ENCODE measurements at regions not wholly inside any gene's neighbourhood (a gene's known extent, or its start where the extent isn't known, plus 50 kb on each side); places are given as distances from the start of the nearest gene placed in this dataset.

DNA sequence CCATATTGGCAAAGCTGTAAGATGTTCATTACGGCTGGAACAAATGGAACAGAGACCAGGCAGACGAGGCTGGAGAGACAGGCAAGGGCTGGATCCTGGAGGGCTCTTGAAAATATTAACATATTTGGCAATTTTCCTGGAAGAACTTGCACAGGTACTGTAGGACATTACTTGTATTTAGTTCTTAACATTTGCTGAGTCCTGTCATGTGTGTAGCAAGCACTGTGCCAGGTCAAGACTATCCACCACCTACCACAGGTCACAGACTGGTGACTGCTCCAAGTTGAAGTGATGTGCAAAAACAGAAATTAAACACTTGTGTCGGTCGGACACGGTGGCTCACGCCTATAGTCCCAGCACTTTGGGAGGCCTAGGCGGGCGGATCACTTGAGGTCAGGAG, 58.7 kb upstream of the TNRC6B start:
- Histone ChIP-seq H3K27me3 (ENCODE audit: low read depth, low read length) (no peaks in the 10 kb centered on the region), H3K4me3 (ENCODE audit: low read depth in 1 of 2, low read length in 2 of 2) (no peak overlapping the region), H3K27ac (ENCODE audit: low read length) (no peak overlapping the region), H3K4me1 (ENCODE audit: control insufficient read depth in 1 of 2, insufficient read depth in 2 of 2, low read length in 2 of 2) (no peaks in the 10 kb centered on the region), H3K9me3 (ENCODE audit: control insufficient read depth in 1 of 2, low read length in 2 of 2) (no peaks in the 10 kb centered on the region), H3K36me3 (ENCODE audit: control insufficient read depth in 1 of 2, insufficient read depth in 2 of 2, low read length in 2 of 2) (peaks cover 8 to 9% of the 10 kb centered on the region in 2 donors)

DNA sequence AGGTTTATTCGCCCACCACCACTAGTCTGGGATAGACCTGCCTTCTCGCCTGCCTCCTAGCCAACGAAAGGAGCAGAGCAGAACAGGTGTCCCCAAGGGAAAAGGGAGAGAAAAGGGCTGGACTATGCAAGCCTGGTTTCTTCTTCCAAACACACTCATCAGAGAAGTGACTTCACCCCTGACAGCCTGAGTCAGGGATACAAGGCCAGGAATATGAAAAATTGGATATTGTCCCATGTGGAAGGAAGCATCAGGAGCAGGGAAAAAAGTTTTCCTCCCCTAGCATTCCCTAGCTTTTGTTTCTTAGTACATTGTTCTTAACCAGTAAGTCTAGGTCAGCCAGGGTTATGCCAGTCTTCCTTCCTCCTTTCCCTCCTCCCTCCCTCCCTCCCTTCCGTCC, 56.9 kb upstream of the TNRC6B start:
- peaks cover 8 to 9% of the 10 kb centered on the region in 2 donors for H3K36me3 ChIP-seq (ENCODE audit: control insufficient read depth in 1 of 2, insufficient read depth in 2 of 2, low read length in 2 of 2)
- H3K4me1 ChIP-seq (ENCODE audit: control insufficient read depth in 1 of 2, insufficient read depth in 2 of 2, low read length in 2 of 2): no peaks in the 10 kb centered on the region
- no peaks in the 10 kb centered on the region for H3K9me3 ChIP-seq (ENCODE audit: control insufficient read depth in 1 of 2, low read length in 2 of 2)
- no peak overlapping the region for H3K27ac ChIP-seq (ENCODE audit: low read length)
- H3K27me3 ChIP-seq (ENCODE audit: low read depth, low read length): no peaks in the 10 kb centered on the region
- H3K4me3 ChIP-seq (ENCODE audit: low read depth in 1 of 2, low read length in 2 of 2): no peak overlapping the region

DNA sequence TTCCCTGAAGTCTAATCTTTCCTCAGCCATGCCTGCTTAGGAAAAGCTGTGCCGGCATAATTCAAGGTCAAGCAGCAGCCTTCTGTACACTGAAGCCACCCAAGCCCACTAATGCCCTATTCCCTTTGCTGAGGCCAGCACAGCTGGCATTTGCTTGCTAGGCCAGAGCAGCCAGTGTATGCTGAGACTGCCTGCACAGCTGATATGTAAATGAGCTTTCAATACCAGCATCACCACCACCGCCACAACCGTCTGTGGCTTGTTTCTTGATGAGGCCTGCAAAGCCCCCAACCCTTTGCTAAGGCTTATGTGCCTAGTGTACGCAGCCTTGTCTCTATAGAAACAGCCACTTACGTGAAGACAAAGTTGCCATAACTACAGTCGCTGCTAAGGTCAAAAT, 56.3 kb upstream of the TNRC6B start:
- Histone ChIP-seq H3K4me1 (ENCODE audit: control insufficient read depth in 1 of 2, insufficient read depth in 2 of 2, low read length in 2 of 2) (no peaks in the 10 kb centered on the region), H3K36me3 (ENCODE audit: control insufficient read depth in 1 of 2, insufficient read depth in 2 of 2, low read length in 2 of 2) (peaks cover 8 to 9% of the 10 kb centered on the region in 2 donors), H3K27me3 (ENCODE audit: low read depth, low read length) (no peaks in the 10 kb centered on the region), H3K9me3 (ENCODE audit: control insufficient read depth in 1 of 2, low read length in 2 of 2) (no peaks in the 10 kb centered on the region), H3K4me3 (ENCODE audit: low read depth in 1 of 2, low read length in 2 of 2) (no peak overlapping the region), H3K27ac (ENCODE audit: low read length) (no peak overlapping the region)

DNA sequence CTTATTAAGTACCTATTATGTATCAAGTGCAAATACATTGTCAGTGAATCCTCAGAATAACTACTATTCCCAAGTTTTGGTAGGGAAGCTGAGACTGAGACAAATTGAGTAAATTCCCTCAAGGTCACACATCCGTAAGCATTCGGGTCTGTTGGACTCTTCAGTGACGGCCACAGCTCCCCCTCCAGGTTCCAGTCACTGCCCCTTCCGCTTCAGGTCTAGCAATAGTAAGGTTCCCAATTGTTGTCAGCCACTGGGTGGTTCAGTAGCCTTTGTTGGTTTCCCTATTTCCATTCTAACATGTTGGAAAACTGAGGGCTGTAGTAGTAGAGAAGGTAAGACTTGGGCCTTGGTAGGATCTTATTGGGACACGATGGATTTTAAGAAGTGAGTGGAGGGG, 54.9 kb upstream of the TNRC6B start:
- H3K27me3 ChIP-seq (ENCODE audit: low read depth, low read length): no peaks in the 10 kb centered on the region
- H3K4me1 ChIP-seq (ENCODE audit: control insufficient read depth in 1 of 2, insufficient read depth in 2 of 2, low read length in 2 of 2): no peaks in the 10 kb centered on the region
- H3K27ac ChIP-seq (ENCODE audit: low read length): no peak overlapping the region
- H3K9me3 ChIP-seq (ENCODE audit: control insufficient read depth in 1 of 2, low read length in 2 of 2): no peaks in the 10 kb centered on the region
- no peak overlapping the region for H3K4me3 ChIP-seq (ENCODE audit: low read depth in 1 of 2, low read length in 2 of 2)
- H3K36me3 ChIP-seq (ENCODE audit: control insufficient read depth in 1 of 2, insufficient read depth in 2 of 2, low read length in 2 of 2): peaks cover 8 to 15% of the 10 kb centered on the region in 2 donors

DNA sequence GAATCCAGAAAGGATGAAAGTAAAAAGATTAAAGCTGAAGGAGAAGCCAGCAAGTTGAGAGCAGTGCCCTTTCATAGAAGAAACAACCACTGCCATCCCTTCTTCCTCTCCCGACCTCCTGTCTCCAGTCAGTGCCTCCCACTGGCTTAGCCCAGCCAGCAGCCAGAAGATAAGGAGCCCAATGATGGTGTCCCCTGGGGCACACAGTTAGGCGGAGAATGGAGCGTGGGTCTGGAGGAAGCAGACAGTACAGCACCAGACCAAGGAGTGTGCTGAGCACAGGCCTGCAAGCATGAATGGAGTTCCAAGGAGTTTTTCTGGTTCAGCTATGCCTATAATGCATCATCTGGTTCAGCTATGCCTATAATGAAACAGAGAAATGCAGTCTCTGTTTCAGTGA, 54.3 kb upstream of the TNRC6B start:
- Histone ChIP-seq H3K4me1 (ENCODE audit: control insufficient read depth in 1 of 2, insufficient read depth in 2 of 2, low read length in 2 of 2) (no peaks in the 10 kb centered on the region), H3K9me3 (ENCODE audit: control insufficient read depth in 1 of 2, low read length in 2 of 2) (no peaks in the 10 kb centered on the region), H3K36me3 (ENCODE audit: control insufficient read depth in 1 of 2, insufficient read depth in 2 of 2, low read length in 2 of 2) (peaks cover 8 to 15% of the 10 kb centered on the region in 2 donors), H3K27me3 (ENCODE audit: low read depth, low read length) (no peaks in the 10 kb centered on the region), H3K4me3 (ENCODE audit: low read depth in 1 of 2, low read length in 2 of 2) (no peak overlapping the region), H3K27ac (ENCODE audit: low read length) (no peak overlapping the region)

All from muscle layer of duodenum (tissue), 2 donors.